ENCODE measurements at regions not wholly inside any gene's neighbourhood (a gene's known extent, or its start where the extent isn't known, plus 50 kb on each side); places are given as distances from the start of the nearest gene placed in this dataset.

DNA sequence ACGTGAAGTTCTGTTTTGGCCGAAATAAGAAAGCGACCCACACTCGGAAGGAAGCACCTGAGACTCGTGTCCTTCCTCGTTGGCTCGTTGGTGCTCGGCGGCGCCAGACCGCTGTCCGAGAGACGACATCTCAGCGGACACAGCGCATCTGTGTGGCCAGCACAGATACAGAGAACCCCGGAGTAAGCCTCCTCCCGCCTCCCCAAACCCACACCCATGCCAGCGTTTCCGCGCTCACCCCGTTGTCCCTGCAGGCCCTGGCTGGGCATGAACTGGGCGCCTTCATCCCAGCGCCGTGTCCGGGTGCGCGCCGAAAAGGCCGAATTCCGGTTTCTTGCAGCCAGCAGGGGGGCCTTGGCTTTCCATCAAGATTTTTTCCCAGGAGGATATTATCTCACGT is 127.6 kb downstream of the SOX1 start:
- H3K9me3 ChIP-seq (ENCODE audit: insufficient read depth, low read depth, low read length), result peaks cover 6% of the 10 kb centered on the region
- no peak overlapping the region for H3K4me2 ChIP-seq (ENCODE audit: low read length)
- H2BK12ac ChIP-seq (ENCODE audit: low read length), result no peak overlapping the region
- no peak overlapping the region for H3K4me3 ChIP-seq (ENCODE audit: low read depth, low read length)
- DNase-seq, result no peak
- H4K12ac ChIP-seq (ENCODE audit: low read depth, low read length), result no peak overlapping the region
- no peak overlapping the region for H4K8ac ChIP-seq (ENCODE audit: low read depth, low read length)
- H3K79me1 ChIP-seq (ENCODE audit: low read length), result no peaks in the 10 kb centered on the region
- H3K4me1 ChIP-seq (ENCODE audit: control insufficient read depth in 1 of 2, insufficient read depth in 2 of 2, low read length in 2 of 2), result no peaks in the 10 kb centered on the region
- H3K9ac ChIP-seq (ENCODE audit: low read length), result no peak overlapping the region
- H3K14ac ChIP-seq (ENCODE audit: low read length), result no peak overlapping the region
- no peak overlapping the region for H2AK5ac ChIP-seq (ENCODE audit: low read length)
- H3K79me2 ChIP-seq (ENCODE audit: control insufficient read depth, insufficient read depth, low read length, poor library complexity), result no peaks in the 10 kb centered on the region
- H3K23ac ChIP-seq (ENCODE audit: low read length), result no peak overlapping the region
- H2AFZ ChIP-seq (ENCODE audit: insufficient read depth, low read length, poor library complexity), result no peak overlapping the region
- no CpG with 5 or more reads among the region's 31 CpGs for WGBS (ENCODE audit: extremely low coverage, insufficient coverage, insufficient read length)
- no peak overlapping the region for H2BK120ac ChIP-seq (ENCODE audit: insufficient read depth, low read length, poor library complexity)
- H2BK5ac ChIP-seq (ENCODE audit: low read depth, low read length, poor library complexity), result no peak overlapping the region
- H3K18ac ChIP-seq (ENCODE audit: low read length), result no peak overlapping the region
- no peak overlapping the region for H3K4ac ChIP-seq (ENCODE audit: low read depth, low read length)
- no peak overlapping the region for H4K91ac ChIP-seq (ENCODE audit: low read depth, low read length)
- no peaks in the 10 kb centered on the region for H3K36me3 ChIP-seq (ENCODE audit: control insufficient read depth in 1 of 2, insufficient read depth in 2 of 2, low read length in 2 of 2)
- no peaks in the 10 kb centered on the region for H3K27me3 ChIP-seq (ENCODE audit: insufficient read depth, low read length)
- H3K27ac ChIP-seq (ENCODE audit: low read depth, low read length), result no peak overlapping the region

DNA sequence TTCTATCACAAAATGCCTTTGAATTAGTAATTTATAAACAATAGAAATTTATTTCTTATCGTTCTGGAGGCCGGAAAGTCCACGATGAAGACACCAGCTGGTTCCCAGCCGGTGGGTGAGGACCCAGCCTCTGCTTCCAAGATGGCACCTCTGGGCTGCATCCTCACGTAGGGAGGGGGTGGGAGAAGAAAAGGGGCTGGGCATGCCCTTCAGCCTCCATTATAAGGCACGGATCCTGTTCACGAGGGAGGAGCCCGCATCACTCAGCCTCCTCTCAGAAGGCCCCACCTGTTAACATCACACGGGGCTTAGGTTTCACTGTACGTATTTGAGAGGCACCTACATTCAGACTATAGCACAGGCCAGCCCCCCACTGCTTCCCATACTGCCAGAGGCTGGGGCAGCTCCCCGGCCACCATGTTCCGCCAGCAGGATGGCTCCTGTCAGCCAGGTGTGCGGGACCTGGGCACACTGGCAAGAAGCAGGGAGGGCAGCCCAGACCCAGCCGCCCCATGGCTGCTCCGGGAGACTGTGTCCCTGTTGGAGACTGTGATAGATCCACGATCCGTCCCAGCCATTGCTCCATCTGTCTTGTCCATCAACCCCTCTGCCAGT is 131.6 kb downstream of the SOX1 start:
- Histone ChIP-seq H3K79me1 (ENCODE audit: low read length) (no peaks in the 10 kb centered on the region), H3K23ac (ENCODE audit: low read length) (no peak overlapping the region), H3K14ac (ENCODE audit: low read length) (no peak overlapping the region), H2BK5ac (ENCODE audit: low read depth, low read length, poor library complexity) (no peak overlapping the region), H2AK5ac (ENCODE audit: low read length) (no peak overlapping the region), H3K4me2 (ENCODE audit: low read length) (no peak overlapping the region), H3K27ac (ENCODE audit: low read depth, low read length) (no peak overlapping the region), H3K4me3 (ENCODE audit: low read depth, low read length) (no peak overlapping the region), H4K91ac (ENCODE audit: low read depth, low read length) (no peak overlapping the region), H2BK120ac (ENCODE audit: insufficient read depth, low read length, poor library complexity) (no peak overlapping the region), H3K36me3 (ENCODE audit: control insufficient read depth in 1 of 2, insufficient read depth in 2 of 2, low read length in 2 of 2) (no peaks in the 10 kb centered on the region), H3K9ac (ENCODE audit: low read length) (no peak overlapping the region), H3K27me3 (ENCODE audit: insufficient read depth, low read length) (no peaks in the 10 kb centered on the region), H3K18ac (ENCODE audit: low read length) (no peak overlapping the region), H2AFZ (ENCODE audit: insufficient read depth, low read length, poor library complexity) (no peak overlapping the region), H3K9me3 (ENCODE audit: insufficient read depth, low read depth, low read length) (peaks cover 4% of the 10 kb centered on the region), H4K12ac (ENCODE audit: low read depth, low read length) (no peak overlapping the region), H4K8ac (ENCODE audit: low read depth, low read length) (no peak overlapping the region), H3K4ac (ENCODE audit: low read depth, low read length) (no peak overlapping the region), H2BK12ac (ENCODE audit: low read length) (no peak overlapping the region), H3K4me1 (ENCODE audit: control insufficient read depth in 1 of 2, insufficient read depth in 2 of 2, low read length in 2 of 2) (no peaks in the 10 kb centered on the region), H3K79me2 (ENCODE audit: control insufficient read depth, insufficient read depth, low read length, poor library complexity) (no peaks in the 10 kb centered on the region)
- no CpG with 5 or more reads among the region's 17 CpGs for WGBS (ENCODE audit: extremely low coverage, insufficient coverage, insufficient read length)
- DNase-seq, result no peak

DNA sequence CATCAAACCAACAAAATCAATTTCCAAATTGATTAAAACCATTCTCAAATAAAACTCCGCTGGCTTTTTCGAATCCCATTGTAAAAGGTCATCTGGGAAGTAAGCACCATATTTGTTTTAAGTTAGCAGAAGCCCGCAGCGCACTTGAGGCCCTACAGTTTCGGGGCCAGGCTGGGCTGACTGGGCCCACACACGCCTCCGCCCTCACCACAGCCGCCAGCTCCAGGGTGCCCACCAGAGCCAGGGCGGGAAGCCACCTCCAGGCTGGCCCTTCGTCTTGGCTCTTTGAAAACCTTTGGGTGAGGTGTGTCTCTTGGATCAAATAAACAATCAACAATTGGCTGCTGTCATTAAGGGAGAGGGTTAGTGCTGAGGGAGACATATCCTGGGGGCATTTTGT is 133.3 kb downstream of the SOX1 start:
- Histone ChIP-seq H3K18ac (ENCODE audit: low read length) (no peak overlapping the region), H3K9ac (ENCODE audit: low read length) (no peak overlapping the region), H4K12ac (ENCODE audit: low read depth, low read length) (no peak overlapping the region), H3K79me1 (ENCODE audit: low read length) (no peaks in the 10 kb centered on the region), H2BK5ac (ENCODE audit: low read depth, low read length, poor library complexity) (no peak overlapping the region), H2BK12ac (ENCODE audit: low read length) (no peak overlapping the region), H3K4me1 (ENCODE audit: control insufficient read depth in 1 of 2, insufficient read depth in 2 of 2, low read length in 2 of 2) (peaks cover 4 to 5% of the 10 kb centered on the region in 2 experiments), H3K79me2 (ENCODE audit: control insufficient read depth, insufficient read depth, low read length, poor library complexity) (no peaks in the 10 kb centered on the region), H3K27me3 (ENCODE audit: insufficient read depth, low read length) (peaks cover 6% of the 10 kb centered on the region), H4K91ac (ENCODE audit: low read depth, low read length) (no peak overlapping the region), H2AK5ac (ENCODE audit: low read length) (no peak overlapping the region), H3K27ac (ENCODE audit: low read depth, low read length) (no peak overlapping the region), H3K9me3 (ENCODE audit: insufficient read depth, low read depth, low read length) (peaks cover 6% of the 10 kb centered on the region), H3K14ac (ENCODE audit: low read length) (no peak overlapping the region), H2BK120ac (ENCODE audit: insufficient read depth, low read length, poor library complexity) (no peak overlapping the region), H3K36me3 (ENCODE audit: control insufficient read depth in 1 of 2, insufficient read depth in 2 of 2, low read length in 2 of 2) (no peaks in the 10 kb centered on the region), H2AFZ (ENCODE audit: insufficient read depth, low read length, poor library complexity) (no peak overlapping the region), H3K4ac (ENCODE audit: low read depth, low read length) (no peak overlapping the region), H3K4me2 (ENCODE audit: low read length) (no peak overlapping the region), H4K8ac (ENCODE audit: low read depth, low read length) (no peak overlapping the region), H3K4me3 (ENCODE audit: low read depth, low read length) (peak overlapping the region; percentile 47), H3K23ac (ENCODE audit: low read length) (no peak overlapping the region)
- 100% methylated on average over 2 of the region's 10 CpGs for WGBS (ENCODE audit: extremely low coverage, insufficient coverage, insufficient read length)
- no peak for DNase-seq

- Histone ChIP-seq H4K91ac (ENCODE audit: low read depth, low read length) (no peak overlapping the region), H3K79me1 (ENCODE audit: low read length) (no peaks in the 10 kb centered on the region), H3K79me2 (ENCODE audit: control insufficient read depth, insufficient read depth, low read length, poor library complexity) (no peaks in the 10 kb centered on the region), H2AK5ac (ENCODE audit: low read length) (no peak overlapping the region), H3K27ac (ENCODE audit: low read depth, low read length) (no peak overlapping the region), H2BK12ac (ENCODE audit: low read length) (no peak overlapping the region), H3K9me3 (ENCODE audit: insufficient read depth, low read depth, low read length) (peaks cover 6% of the 10 kb centered on the region), H3K4me3 (ENCODE audit: low read depth, low read length) (no peak overlapping the region), H3K4me1 (ENCODE audit: control insufficient read depth in 1 of 2, insufficient read depth in 2 of 2, low read length in 2 of 2) (peaks cover 5% of the 10 kb centered on the region in 2 experiments), H3K18ac (ENCODE audit: low read length) (no peak overlapping the region), H4K8ac (ENCODE audit: low read depth, low read length) (no peak overlapping the region), H3K23ac (ENCODE audit: low read length) (no peak overlapping the region), H2BK120ac (ENCODE audit: insufficient read depth, low read length, poor library complexity) (no peak overlapping the region), H2BK5ac (ENCODE audit: low read depth, low read length, poor library complexity) (no peak overlapping the region), H2AFZ (ENCODE audit: insufficient read depth, low read length, poor library complexity) (no peak overlapping the region), H3K14ac (ENCODE audit: low read length) (no peak overlapping the region), H3K4me2 (ENCODE audit: low read length) (no peak overlapping the region), H3K4ac (ENCODE audit: low read depth, low read length) (no peak overlapping the region), H4K12ac (ENCODE audit: low read depth, low read length) (no peak overlapping the region), H3K36me3 (ENCODE audit: control insufficient read depth in 1 of 2, insufficient read depth in 2 of 2, low read length in 2 of 2) (no peaks in the 10 kb centered on the region), H3K9ac (ENCODE audit: low read length) (no peak overlapping the region), H3K27me3 (ENCODE audit: insufficient read depth, low read length) (peaks cover 12% of the 10 kb centered on the region)
- no peak for DNase-seq
- no CpG with 5 or more reads among the region's 19 CpGs for WGBS (ENCODE audit: extremely low coverage, insufficient coverage, insufficient read length)
These were observed 135.3 kb downstream of the SOX1 start for GRCh38 chr13:112202266-112202665.

All from trophoblast cell (in vitro differentiated cells and primary cell).